ENCODE measurements at regions not wholly inside any gene's neighbourhood (a gene's known extent, or its start where the extent isn't known, plus 50 kb on each side); places are given as distances from the start of the nearest gene placed in this dataset.

GRCh38 chr2:58700591-58700990 is 459.5 kb upstream of the FANCL start:
- TF ChIP-seq CHD2 (IDR thresholded peaks at IDR 0.05; ENCODE audit: borderline replicate concordance, low read depth, low read length): no peak
- TF ChIP-seq, protein P1, sequence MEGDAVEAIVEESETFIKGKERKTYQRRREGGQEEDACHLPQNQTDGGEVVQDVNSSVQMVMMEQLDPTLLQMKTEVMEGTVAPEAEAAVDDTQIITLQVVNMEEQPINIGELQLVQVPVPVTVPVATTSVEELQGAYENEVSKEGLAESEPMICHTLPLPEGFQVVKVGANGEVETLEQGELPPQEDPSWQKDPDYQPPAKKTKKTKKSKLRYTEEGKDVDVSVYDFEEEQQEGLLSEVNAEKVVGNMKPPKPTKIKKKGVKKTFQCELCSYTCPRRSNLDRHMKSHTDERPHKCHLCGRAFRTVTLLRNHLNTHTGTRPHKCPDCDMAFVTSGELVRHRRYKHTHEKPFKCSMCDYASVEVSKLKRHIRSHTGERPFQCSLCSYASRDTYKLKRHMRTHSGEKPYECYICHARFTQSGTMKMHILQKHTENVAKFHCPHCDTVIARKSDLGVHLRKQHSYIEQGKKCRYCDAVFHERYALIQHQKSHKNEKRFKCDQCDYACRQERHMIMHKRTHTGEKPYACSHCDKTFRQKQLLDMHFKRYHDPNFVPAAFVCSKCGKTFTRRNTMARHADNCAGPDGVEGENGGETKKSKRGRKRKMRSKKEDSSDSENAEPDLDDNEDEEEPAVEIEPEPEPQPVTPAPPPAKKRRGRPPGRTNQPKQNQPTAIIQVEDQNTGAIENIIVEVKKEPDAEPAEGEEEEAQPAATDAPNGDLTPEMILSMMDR (IDR thresholded peaks at IDR 0.05 in 2 of 3, conservative IDR thresholded peaks at IDR 0.05 in 1 of 3; ENCODE audit: control insufficient read depth in 2 of 3, extremely low read depth in 1 of 3, insufficient read depth in 1 of 3, low read depth in 3 of 3, low read length in 3 of 3): no peak
- no peak for TF ChIP-seq SP1 (IDR thresholded peaks at IDR 0.05; ENCODE audit: low read depth, low read length)
- no peak for TF ChIP-seq POLR2AphosphoS5 (IDR thresholded peaks at IDR 0.05; ENCODE audit: low read length)
- TF ChIP-seq REST (IDR thresholded peaks at IDR 0.05; ENCODE audit: low read depth, low read length): no peak
- no peak for TF ChIP-seq EZH2 (IDR thresholded peaks at IDR 0.05; ENCODE audit: borderline replicate concordance, control insufficient read depth, low read depth, low read length)
- no peak for TF ChIP-seq NR2F1 (conservative IDR thresholded peaks at IDR 0.05)
- no peak for TF ChIP-seq RAD51 (IDR thresholded peaks at IDR 0.05)
- TF ChIP-seq MXI1 (IDR thresholded peaks at IDR 0.05; ENCODE audit: low read depth, low read length): no peak
- TF ChIP-seq HCFC1 (IDR thresholded peaks at IDR 0.05; ENCODE audit: low read length): no peak
- TF ChIP-seq, protein P2, sequence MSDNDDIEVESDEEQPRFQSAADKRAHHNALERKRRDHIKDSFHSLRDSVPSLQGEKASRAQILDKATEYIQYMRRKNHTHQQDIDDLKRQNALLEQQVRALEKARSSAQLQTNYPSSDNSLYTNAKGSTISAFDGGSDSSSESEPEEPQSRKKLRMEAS (IDR thresholded peaks at IDR 0.05; ENCODE audit: low read depth, low read length): no peak
- no peak for TF ChIP-seq MTA2 (IDR thresholded peaks at IDR 0.05; ENCODE audit: low read depth)
- TF ChIP-seq SREBF2 (IDR thresholded peaks at IDR 0.05; ENCODE audit: low read length): no peak

Data from GM12878 (cell line).